ENCODE measurements at regions not wholly inside any gene's neighbourhood (a gene's known extent, or its start where the extent isn't known, plus 50 kb on each side); places are given as distances from the start of the nearest gene placed in this dataset.

GRCh38 chr5:58366461-58366860 is 93.4 kb downstream of the PLK2 start:
- no peaks in the 10 kb centered on the region for H3K27me3 ChIP-seq (ENCODE audit: low read depth)
- H3K9me3 ChIP-seq = no peaks in the 10 kb centered on the region
- in situ Hi-C loops (cut with MboI; ENCODE audit: low sequenced_read_pairs) = no loop called here
- no peaks in the 10 kb centered on the region for H3K36me3 ChIP-seq (replicated peaks)
- no peaks in the 10 kb centered on the region for H3K4me1 ChIP-seq
- no peak overlapping the region for H3K4me3 ChIP-seq
- DNase-seq (ENCODE audit: low spot score in 2 of 2) = no peak

GRCh38 chr5:58365791-58366190 is 94.1 kb downstream of the PLK2 start:
- DNase-seq (ENCODE audit: low spot score in 2 of 2) = no peak
- H3K4me3 ChIP-seq = no peak overlapping the region
- H3K9me3 ChIP-seq = no peaks in the 10 kb centered on the region
- H3K36me3 ChIP-seq (replicated peaks) = no peaks in the 10 kb centered on the region
- in situ Hi-C loops (cut with MboI; ENCODE audit: low sequenced_read_pairs) = no loop called here
- H3K4me1 ChIP-seq = no peaks in the 10 kb centered on the region
- H3K27me3 ChIP-seq (ENCODE audit: low read depth) = no peaks in the 10 kb centered on the region

- H3K4me1 ChIP-seq = no peaks in the 10 kb centered on the region
- no peak for DNase-seq (ENCODE audit: low spot score in 2 of 2)
- in situ Hi-C loops (cut with MboI; ENCODE audit: low sequenced_read_pairs) = no loop called here
- H3K36me3 ChIP-seq (replicated peaks) = no peaks in the 10 kb centered on the region
- H3K9me3 ChIP-seq = no peaks in the 10 kb centered on the region
- H3K4me3 ChIP-seq = no peak overlapping the region
- H3K27me3 ChIP-seq (ENCODE audit: low read depth) = no peaks in the 10 kb centered on the region
Measured at GRCh38 chr5:58363461-58364249, 96.2 kb downstream of the PLK2 start.

- no peak for DNase-seq (ENCODE audit: low spot score in 2 of 2)
- in situ Hi-C loops (cut with MboI; ENCODE audit: low sequenced_read_pairs) = no loop called here
- no peaks in the 10 kb centered on the region for H3K9me3 ChIP-seq
Measured at GRCh38 chr5:58362135-58362534, 97.8 kb downstream of the PLK2 start.

GRCh38 chr5:58360794-58361193 is 99.1 kb downstream of the PLK2 start:
- in situ Hi-C loops (cut with MboI; ENCODE audit: low sequenced_read_pairs) = no loop called here
- no peaks in the 10 kb centered on the region for H3K4me1 ChIP-seq
- H3K4me3 ChIP-seq = no peak overlapping the region
- H3K27me3 ChIP-seq (ENCODE audit: low read depth) = no peaks in the 10 kb centered on the region
- no peaks in the 10 kb centered on the region for H3K9me3 ChIP-seq
- H3K36me3 ChIP-seq (replicated peaks) = no peaks in the 10 kb centered on the region
- DNase-seq (ENCODE audit: low spot score in 2 of 2) = no peak

More at GRCh38 chr5:58362135-58362534, 97.8 kb downstream of the PLK2 start:
- Histone ChIP-seq H3K4me3 (no peak overlapping the region), H3K27me3 (ENCODE audit: low read depth) (no peaks in the 10 kb centered on the region), H3K4me1 (no peaks in the 10 kb centered on the region), H3K36me3 (replicated peaks) (no peaks in the 10 kb centered on the region)

- H3K27me3 ChIP-seq (ENCODE audit: low read depth) = no peaks in the 10 kb centered on the region
- in situ Hi-C loops (cut with MboI; ENCODE audit: low sequenced_read_pairs) = no loop called here
- DNase-seq (ENCODE audit: low spot score in 2 of 2) = no peak
- H3K36me3 ChIP-seq (replicated peaks) = no peaks in the 10 kb centered on the region
- H3K4me3 ChIP-seq = no peak overlapping the region
- no peaks in the 10 kb centered on the region for H3K4me1 ChIP-seq
- no peaks in the 10 kb centered on the region for H3K9me3 ChIP-seq
Measured at GRCh38 chr5:58359981-58360380, 99.9 kb downstream of the PLK2 start.

GRCh38 chr5:58358501-58359178 is 101.2 kb downstream of the PLK2 start:
- no peak for DNase-seq (ENCODE audit: low spot score in 2 of 2)
- Histone ChIP-seq H3K36me3 (replicated peaks) (no peaks in the 10 kb centered on the region), H3K27me3 (ENCODE audit: low read depth) (no peaks in the 10 kb centered on the region), H3K9me3 (no peaks in the 10 kb centered on the region), H3K4me3 (no peak overlapping the region), H3K4me1 (no peaks in the 10 kb centered on the region)
- in situ Hi-C loops (cut with MboI; ENCODE audit: low sequenced_read_pairs) = no loop called here

GRCh38 chr5:58357799-58358500 is 101.9 kb downstream of the PLK2 start:
- no peaks in the 10 kb centered on the region for H3K9me3 ChIP-seq
- no peaks in the 10 kb centered on the region for H3K36me3 ChIP-seq (replicated peaks)
- H3K4me1 ChIP-seq = no peaks in the 10 kb centered on the region
- DNase-seq (ENCODE audit: low spot score in 2 of 2) = no peak
- in situ Hi-C loops (cut with MboI; ENCODE audit: low sequenced_read_pairs) = no loop called here
- no peak overlapping the region for H3K4me3 ChIP-seq
- H3K27me3 ChIP-seq (ENCODE audit: low read depth) = no peaks in the 10 kb centered on the region

GRCh38 chr5:58357121-58357520 is 102.8 kb downstream of the PLK2 start:
- Histone ChIP-seq H3K4me3 (no peak overlapping the region), H3K36me3 (replicated peaks) (no peaks in the 10 kb centered on the region), H3K9me3 (no peaks in the 10 kb centered on the region), H3K27me3 (ENCODE audit: low read depth) (no peaks in the 10 kb centered on the region), H3K4me1 (no peaks in the 10 kb centered on the region)
- no peak for DNase-seq (ENCODE audit: low spot score in 2 of 2)
- in situ Hi-C loops (cut with MboI; ENCODE audit: low sequenced_read_pairs) = no loop called here

GRCh38 chr5:58356662-58357061 is 103.2 kb downstream of the PLK2 start:
- in situ Hi-C loops (cut with MboI; ENCODE audit: low sequenced_read_pairs) = no loop called here
- Histone ChIP-seq H3K4me1 (no peaks in the 10 kb centered on the region), H3K4me3 (no peak overlapping the region), H3K27me3 (ENCODE audit: low read depth) (no peaks in the 10 kb centered on the region), H3K36me3 (replicated peaks) (no peaks in the 10 kb centered on the region), H3K9me3 (no peaks in the 10 kb centered on the region)
- no peak for DNase-seq (ENCODE audit: low spot score in 2 of 2)

- in situ Hi-C loops (cut with MboI; ENCODE audit: low sequenced_read_pairs) = no loop called here
- no peaks in the 10 kb centered on the region for H3K9me3 ChIP-seq
- no peak for DNase-seq (ENCODE audit: low spot score in 2 of 2)
- no peaks in the 10 kb centered on the region for H3K36me3 ChIP-seq (replicated peaks)
- no peaks in the 10 kb centered on the region for H3K27me3 ChIP-seq (ENCODE audit: low read depth)
- H3K4me1 ChIP-seq = no peaks in the 10 kb centered on the region
- no peak overlapping the region for H3K4me3 ChIP-seq
Measured at GRCh38 chr5:58354827-58355226, 105.1 kb downstream of the PLK2 start.

- Histone ChIP-seq H3K27me3 (ENCODE audit: low read depth) (no peaks in the 10 kb centered on the region), H3K4me1 (no peaks in the 10 kb centered on the region), H3K9me3 (no peaks in the 10 kb centered on the region), H3K36me3 (replicated peaks) (no peaks in the 10 kb centered on the region), H3K4me3 (no peak overlapping the region)
- in situ Hi-C loops (cut with MboI; ENCODE audit: low sequenced_read_pairs) = no loop called here
- DNase-seq (ENCODE audit: low spot score in 2 of 2) = no peak
Measured at GRCh38 chr5:58353992-58354391, 105.9 kb downstream of the PLK2 start.

GRCh38 chr5:58351190-58351589 is 108.7 kb downstream of the PLK2 start:
- no peak overlapping the region for H3K4me3 ChIP-seq
- H3K4me1 ChIP-seq = no peaks in the 10 kb centered on the region
- H3K9me3 ChIP-seq = no peaks in the 10 kb centered on the region
- DNase-seq (ENCODE audit: low spot score in 2 of 2) = no peak
- in situ Hi-C loops (cut with MboI; ENCODE audit: low sequenced_read_pairs) = no loop called here
- H3K36me3 ChIP-seq (replicated peaks) = no peaks in the 10 kb centered on the region
- H3K27me3 ChIP-seq (ENCODE audit: low read depth) = no peaks in the 10 kb centered on the region

Data from HAP-1 (cell line).